Body of pancreas (tissue), 4 donors: ENCODE measurements at regions not wholly inside any gene's neighbourhood (a gene's known extent, or its start where the extent isn't known, plus 50 kb on each side); places are given as distances from the start of the nearest gene placed in this dataset.
"Not testable (repeated sequence)": the region's sequence is repeated elsewhere in the genome, so short reads cannot be mapped to it uniquely, and the experiment has no call there.

Source experiments
- POLR2A ChIP-seq, 3 donors: fragments of 450-650 bp; IDR thresholded peaks; one replicate each; pipeline ENCODE4 v1.6.1; 2016; ENCODE audit warnings: antibody characterized with exemption in 3 of 3, mild to moderate bottlenecking in 2 of 3
- TF ChIP-seq, protein P1 (sequence below), 7 experiments: fragments of 450-650 bp in 4 of 7; fragments of 200-600 bp in 3 of 7; sonication (generic) in 3 of 7; IDR thresholded peaks; one replicate each; pipeline ENCODE4 v1.5.1; 2016 to 2019; ENCODE audit warnings: antibody characterized with exemption in 7 of 7

- TF ChIP-seq, protein P1, sequence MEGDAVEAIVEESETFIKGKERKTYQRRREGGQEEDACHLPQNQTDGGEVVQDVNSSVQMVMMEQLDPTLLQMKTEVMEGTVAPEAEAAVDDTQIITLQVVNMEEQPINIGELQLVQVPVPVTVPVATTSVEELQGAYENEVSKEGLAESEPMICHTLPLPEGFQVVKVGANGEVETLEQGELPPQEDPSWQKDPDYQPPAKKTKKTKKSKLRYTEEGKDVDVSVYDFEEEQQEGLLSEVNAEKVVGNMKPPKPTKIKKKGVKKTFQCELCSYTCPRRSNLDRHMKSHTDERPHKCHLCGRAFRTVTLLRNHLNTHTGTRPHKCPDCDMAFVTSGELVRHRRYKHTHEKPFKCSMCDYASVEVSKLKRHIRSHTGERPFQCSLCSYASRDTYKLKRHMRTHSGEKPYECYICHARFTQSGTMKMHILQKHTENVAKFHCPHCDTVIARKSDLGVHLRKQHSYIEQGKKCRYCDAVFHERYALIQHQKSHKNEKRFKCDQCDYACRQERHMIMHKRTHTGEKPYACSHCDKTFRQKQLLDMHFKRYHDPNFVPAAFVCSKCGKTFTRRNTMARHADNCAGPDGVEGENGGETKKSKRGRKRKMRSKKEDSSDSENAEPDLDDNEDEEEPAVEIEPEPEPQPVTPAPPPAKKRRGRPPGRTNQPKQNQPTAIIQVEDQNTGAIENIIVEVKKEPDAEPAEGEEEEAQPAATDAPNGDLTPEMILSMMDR (IDR thresholded peaks at IDR 0.05) = not testable (repeated sequence)
- TF ChIP-seq POLR2A (IDR thresholded peaks at IDR 0.05) = not testable (repeated sequence)
These were observed 785.6 kb upstream of the FRG1 start for GRCh38 chr4:189155083-189155482.
